ENCODE measurements at regions not wholly inside any gene's neighbourhood (a gene's known extent, or its start where the extent isn't known, plus 50 kb on each side); places are given as distances from the start of the nearest gene placed in this dataset.

GRCh38 chr5:23318166-23318565 is 189.2 kb upstream of the PRDM9 start:
- TF ChIP-seq CTCF (IDR thresholded peaks at IDR 0.05), result no peak
- no peak for TF ChIP-seq POLR2A (IDR thresholded peaks at IDR 0.05)

All from thyroid gland (tissue), 4 donors.